Gastrocnemius medialis (tissue), 4 donors: ENCODE measurements at regions not wholly inside any gene's neighbourhood (a gene's known extent, or its start where the extent isn't known, plus 50 kb on each side); places are given as distances from the start of the nearest gene placed in this dataset.

Experiments
- POLR2A ChIP-seq, 2 donors: fragments of 450-650 bp; IDR thresholded peaks; one replicate each; pipeline ENCODE4 v1.6.1; 2017; ENCODE audit warnings: antibody characterized with exemption in 2 of 2, mild to moderate bottlenecking in 2 of 2, moderate library complexity in 2 of 2
- TF ChIP-seq, protein P1 (sequence below), 5 experiments: fragments of 450-650 bp in 3 of 5; fragments of 200-600 bp in 2 of 5; sonication (generic) in 2 of 5; IDR thresholded peaks in 4 of 5; conservative IDR thresholded peaks in 1 of 5; 1 replicate in 4 of 5; 2 replicates in 1 of 5; pipeline ENCODE4 v1.5.1; 2016 to 2019; ENCODE audit warnings: antibody characterized with exemption in 5 of 5, mild to moderate bottlenecking in 3 of 5, moderate library complexity in 3 of 5

DNA sequence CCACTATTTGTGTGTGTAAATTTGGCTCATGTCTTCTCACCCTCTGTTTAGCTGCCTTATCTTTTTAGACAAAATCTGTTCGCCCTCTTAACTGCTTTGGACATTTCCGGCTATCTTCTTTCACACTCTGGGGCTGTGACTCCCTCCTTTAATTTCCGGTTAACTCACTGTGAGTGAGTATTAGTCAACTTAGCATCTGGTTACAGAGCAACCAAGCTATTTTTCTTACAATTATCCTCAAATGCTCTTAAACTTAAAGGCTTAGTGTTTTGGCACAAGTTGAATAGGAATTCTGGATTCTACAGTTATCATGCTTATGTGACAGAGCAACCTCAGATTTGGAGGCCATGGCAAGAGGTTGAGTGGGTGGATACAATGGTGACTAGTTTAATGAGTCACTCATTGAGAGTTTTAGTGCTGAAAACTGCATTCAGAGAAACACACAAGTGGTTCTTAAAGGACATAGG, 177.6 kb upstream of the SEMA3A start:
- TF ChIP-seq POLR2A (IDR thresholded peaks at IDR 0.05) = no peak
- TF ChIP-seq, protein P1, sequence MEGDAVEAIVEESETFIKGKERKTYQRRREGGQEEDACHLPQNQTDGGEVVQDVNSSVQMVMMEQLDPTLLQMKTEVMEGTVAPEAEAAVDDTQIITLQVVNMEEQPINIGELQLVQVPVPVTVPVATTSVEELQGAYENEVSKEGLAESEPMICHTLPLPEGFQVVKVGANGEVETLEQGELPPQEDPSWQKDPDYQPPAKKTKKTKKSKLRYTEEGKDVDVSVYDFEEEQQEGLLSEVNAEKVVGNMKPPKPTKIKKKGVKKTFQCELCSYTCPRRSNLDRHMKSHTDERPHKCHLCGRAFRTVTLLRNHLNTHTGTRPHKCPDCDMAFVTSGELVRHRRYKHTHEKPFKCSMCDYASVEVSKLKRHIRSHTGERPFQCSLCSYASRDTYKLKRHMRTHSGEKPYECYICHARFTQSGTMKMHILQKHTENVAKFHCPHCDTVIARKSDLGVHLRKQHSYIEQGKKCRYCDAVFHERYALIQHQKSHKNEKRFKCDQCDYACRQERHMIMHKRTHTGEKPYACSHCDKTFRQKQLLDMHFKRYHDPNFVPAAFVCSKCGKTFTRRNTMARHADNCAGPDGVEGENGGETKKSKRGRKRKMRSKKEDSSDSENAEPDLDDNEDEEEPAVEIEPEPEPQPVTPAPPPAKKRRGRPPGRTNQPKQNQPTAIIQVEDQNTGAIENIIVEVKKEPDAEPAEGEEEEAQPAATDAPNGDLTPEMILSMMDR (IDR thresholded peaks at IDR 0.05 in 4 of 5, conservative IDR thresholded peaks at IDR 0.05 in 1 of 5) = no peak
